GM12865 (cell line): ENCODE measurements at regions not wholly inside any gene's neighbourhood (a gene's known extent, or its start where the extent isn't known, plus 50 kb on each side); places are given as distances from the start of the nearest gene placed in this dataset.

Experiments used
- DNase-seq: peaks from one replicate; pipeline ENCODE4 v3.0.0; 2010; ENCODE audit warnings: low read depth
- H3K4me3 ChIP-seq: 2 replicates; pipeline ENCODE4 v1.5.1; 2011; ENCODE audit warnings: mild to moderate bottlenecking, low read depth, low read length, control low read depth
- CTCF ChIP-seq: IDR thresholded peaks from 2 replicates; pipeline ENCODE4 v1.5.1; 2011; ENCODE audit warnings: low read length, control low read depth, low read depth, inconsistent platforms; ENCODE audit not compliant: insufficient read depth; ENCODE audit errors: missing control alignments

- TF ChIP-seq CTCF, result no peak
- no peak for DNase-seq
These were observed 233.0 kb upstream of the SIX2 start for GRCh38 chr2:45242161-45242741.

GRCh38 chr2:45241061-45241561, 231.9 kb upstream of the SIX2 start:
- no peak overlapping the region for H3K4me3 ChIP-seq
- TF ChIP-seq CTCF, result no peak
- DNase-seq, result no peak

More at GRCh38 chr2:45242161-45242741, 233.0 kb upstream of the SIX2 start:
- no peak overlapping the region for H3K4me3 ChIP-seq

- DNase-seq, result no peak
- H3K4me3 ChIP-seq, result no peak overlapping the region
- TF ChIP-seq CTCF, result no peak
These were observed 228.7 kb upstream of the SIX2 start for GRCh38 chr2:45237850-45238542.

GRCh38 chr2:45237128-45237527, 227.9 kb upstream of the SIX2 start:
- no peak for DNase-seq
- no peak for TF ChIP-seq CTCF

GRCh38 chr2:45236268-45236667, 227.0 kb upstream of the SIX2 start:
- no peak for DNase-seq
- TF ChIP-seq CTCF, result no peak
- H3K4me3 ChIP-seq, result no peak overlapping the region

More at GRCh38 chr2:45237128-45237527, 227.9 kb upstream of the SIX2 start:
- H3K4me3 ChIP-seq, result no peak overlapping the region

GRCh38 chr2:45233301-45233700, 224.0 kb upstream of the SIX2 start:
- TF ChIP-seq CTCF, result no peak
- DNase-seq, result no peak
- no peak overlapping the region for H3K4me3 ChIP-seq

- DNase-seq, result no peak
- no peak for TF ChIP-seq CTCF
- no peak overlapping the region for H3K4me3 ChIP-seq
These were observed 223.6 kb upstream of the SIX2 start for GRCh38 chr2:45232818-45233217.
